ENCODE measurements at regions not wholly inside any gene's neighbourhood (a gene's known extent, or its start where the extent isn't known, plus 50 kb on each side); places are given as distances from the start of the nearest gene placed in this dataset.
"Not testable (repeated sequence)": the region's sequence is repeated elsewhere in the genome, so short reads cannot be mapped to it uniquely, and the experiment has no call there.

- no peaks in the 10 kb centered on the region for H3K36me3 Mint-ChIP-seq (ENCODE audit: low read depth)
- no peak for DNase-seq (ENCODE audit: low spot score)
- H3K27ac Mint-ChIP-seq = no peak overlapping the region
- no peaks in the 10 kb centered on the region for H3K9me3 Mint-ChIP-seq
- no peak overlapping the region for H3K4me3 Mint-ChIP-seq
- no peaks in the 10 kb centered on the region for H3K4me1 Mint-ChIP-seq (ENCODE audit: low read depth)
- H3K27me3 Mint-ChIP-seq (ENCODE audit: low read depth) = no peaks in the 10 kb centered on the region
Measured at GRCh38 chr12:30578426-30578825, 117.2 kb downstream of the IPO8 start.

- no peak overlapping the region for H3K4me3 Mint-ChIP-seq
- no peaks in the 10 kb centered on the region for H3K9me3 Mint-ChIP-seq
- H3K4me1 Mint-ChIP-seq (ENCODE audit: low read depth) = no peaks in the 10 kb centered on the region
- H3K36me3 Mint-ChIP-seq (ENCODE audit: low read depth) = no peaks in the 10 kb centered on the region
- H3K27me3 Mint-ChIP-seq (ENCODE audit: low read depth) = no peaks in the 10 kb centered on the region
- no peak overlapping the region for H3K27ac Mint-ChIP-seq
- DNase-seq (ENCODE audit: low spot score) = no peak
Measured at GRCh38 chr12:30573145-30573544, 122.5 kb downstream of the IPO8 start.

GRCh38 chr12:30570211-30570890 lies 125.3 kb downstream of the IPO8 start:
- no peaks in the 10 kb centered on the region for H3K4me1 Mint-ChIP-seq (ENCODE audit: low read depth)

GRCh38 chr12:30569426-30569825 lies 126.2 kb downstream of the IPO8 start:
- Mint-ChIP-seq H3K36me3 (ENCODE audit: low read depth) (no peaks in the 10 kb centered on the region), H3K9me3 (no peaks in the 10 kb centered on the region), H3K4me3 (no peak overlapping the region), H3K27ac (no peak overlapping the region), H3K27me3 (ENCODE audit: low read depth) (no peaks in the 10 kb centered on the region), H3K4me1 (ENCODE audit: low read depth) (no peaks in the 10 kb centered on the region)
- DNase-seq (ENCODE audit: low spot score) = no peak

More at GRCh38 chr12:30570211-30570890, 125.3 kb downstream of the IPO8 start:
- no peaks in the 10 kb centered on the region for H3K9me3 Mint-ChIP-seq
- no peak overlapping the region for H3K27ac Mint-ChIP-seq
- DNase-seq (ENCODE audit: low spot score) = no peak
- H3K36me3 Mint-ChIP-seq (ENCODE audit: low read depth) = no peaks in the 10 kb centered on the region
- no peak overlapping the region for H3K4me3 Mint-ChIP-seq
- no peaks in the 10 kb centered on the region for H3K27me3 Mint-ChIP-seq (ENCODE audit: low read depth)

GRCh38 chr12:30568453-30568852 lies 127.2 kb downstream of the IPO8 start:
- H3K4me1 Mint-ChIP-seq (ENCODE audit: low read depth) = no peaks in the 10 kb centered on the region

GRCh38 chr12:30567082-30567481 lies 128.6 kb downstream of the IPO8 start:
- Mint-ChIP-seq H3K4me3 (no peak overlapping the region), H3K27ac (no peak overlapping the region), H3K27me3 (ENCODE audit: low read depth) (no peaks in the 10 kb centered on the region), H3K36me3 (ENCODE audit: low read depth) (no peaks in the 10 kb centered on the region), H3K4me1 (ENCODE audit: low read depth) (no peaks in the 10 kb centered on the region), H3K9me3 (no peaks in the 10 kb centered on the region)
- DNase-seq (ENCODE audit: low spot score) = no peak

More at GRCh38 chr12:30568453-30568852, 127.2 kb downstream of the IPO8 start:
- no peak overlapping the region for H3K4me3 Mint-ChIP-seq
- H3K9me3 Mint-ChIP-seq = no peaks in the 10 kb centered on the region
- no peak overlapping the region for H3K27ac Mint-ChIP-seq
- no peak for DNase-seq (ENCODE audit: low spot score)
- no peaks in the 10 kb centered on the region for H3K27me3 Mint-ChIP-seq (ENCODE audit: low read depth)
- no peaks in the 10 kb centered on the region for H3K36me3 Mint-ChIP-seq (ENCODE audit: low read depth)

- no peak overlapping the region for H3K27ac Mint-ChIP-seq
- no peak overlapping the region for H3K4me3 Mint-ChIP-seq
- DNase-seq (ENCODE audit: low spot score) = no peak
- no peaks in the 10 kb centered on the region for H3K27me3 Mint-ChIP-seq (ENCODE audit: low read depth)
- peaks cover 3% of the 10 kb centered on the region for H3K9me3 Mint-ChIP-seq
- no peaks in the 10 kb centered on the region for H3K4me1 Mint-ChIP-seq (ENCODE audit: low read depth)
- H3K36me3 Mint-ChIP-seq (ENCODE audit: low read depth) = no peaks in the 10 kb centered on the region
Measured at GRCh38 chr12:30564394-30564793, 131.3 kb downstream of the IPO8 start.

GRCh38 chr12:30548203-30548602 lies 147.5 kb downstream of the IPO8 start:
- H3K27me3 Mint-ChIP-seq (ENCODE audit: low read depth) = no peaks in the 10 kb centered on the region
- H3K4me3 Mint-ChIP-seq = no peak overlapping the region
- H3K9me3 Mint-ChIP-seq = no peaks in the 10 kb centered on the region
- H3K27ac Mint-ChIP-seq = no peak overlapping the region
- DNase-seq (ENCODE audit: low spot score) = no peak
- H3K36me3 Mint-ChIP-seq (ENCODE audit: low read depth) = no peaks in the 10 kb centered on the region
- no peaks in the 10 kb centered on the region for H3K4me1 Mint-ChIP-seq (ENCODE audit: low read depth)

GRCh38 chr12:30546121-30546520 lies 149.5 kb downstream of the IPO8 start:
- Mint-ChIP-seq H3K27me3 (ENCODE audit: low read depth) (no peaks in the 10 kb centered on the region), H3K9me3 (no peaks in the 10 kb centered on the region), H3K4me3 (no peak overlapping the region), H3K4me1 (ENCODE audit: low read depth) (no peaks in the 10 kb centered on the region), H3K27ac (no peak overlapping the region), H3K36me3 (ENCODE audit: low read depth) (no peaks in the 10 kb centered on the region)
- DNase-seq (ENCODE audit: low spot score) = no peak

- not testable (repeated sequence) for DNase-seq (ENCODE audit: low spot score); H3K4me3 Mint-ChIP-seq; H3K9me3 Mint-ChIP-seq
Measured at GRCh38 chr12:30544704-30545103, 151.0 kb downstream of the IPO8 start.

GRCh38 chr12:30537228-30537627 lies 158.4 kb downstream of the IPO8 start:
- no peaks in the 10 kb centered on the region for H3K9me3 Mint-ChIP-seq
- no peaks in the 10 kb centered on the region for H3K27me3 Mint-ChIP-seq (ENCODE audit: low read depth)
- DNase-seq (ENCODE audit: low spot score) = no peak
- no peaks in the 10 kb centered on the region for H3K36me3 Mint-ChIP-seq (ENCODE audit: low read depth)
- H3K27ac Mint-ChIP-seq = no peak overlapping the region
- H3K4me1 Mint-ChIP-seq (ENCODE audit: low read depth) = no peaks in the 10 kb centered on the region
- no peak overlapping the region for H3K4me3 Mint-ChIP-seq

More at GRCh38 chr12:30544704-30545103, 151.0 kb downstream of the IPO8 start:
- not testable (repeated sequence) for H3K36me3 Mint-ChIP-seq (ENCODE audit: low read depth); H3K27ac Mint-ChIP-seq; H3K4me1 Mint-ChIP-seq (ENCODE audit: low read depth); H3K27me3 Mint-ChIP-seq (ENCODE audit: low read depth)

GRCh38 chr12:30533558-30534265 lies 162.0 kb downstream of the IPO8 start:
- H3K27ac Mint-ChIP-seq = no peak overlapping the region

GRCh38 chr12:30531731-30532678 lies 163.7 kb downstream of the IPO8 start:
- H3K27me3 Mint-ChIP-seq (ENCODE audit: low read depth) = no peaks in the 10 kb centered on the region
- no peaks in the 10 kb centered on the region for H3K36me3 Mint-ChIP-seq (ENCODE audit: low read depth)
- DNase-seq (ENCODE audit: low spot score) = no peak
- H3K27ac Mint-ChIP-seq = no peak overlapping the region
- H3K9me3 Mint-ChIP-seq = no peaks in the 10 kb centered on the region
- H3K4me3 Mint-ChIP-seq = no peak overlapping the region
- no peaks in the 10 kb centered on the region for H3K4me1 Mint-ChIP-seq (ENCODE audit: low read depth)

More at GRCh38 chr12:30533558-30534265, 162.0 kb downstream of the IPO8 start:
- Mint-ChIP-seq H3K27me3 (ENCODE audit: low read depth) (no peaks in the 10 kb centered on the region), H3K36me3 (ENCODE audit: low read depth) (no peaks in the 10 kb centered on the region), H3K4me1 (ENCODE audit: low read depth) (no peaks in the 10 kb centered on the region), H3K9me3 (no peaks in the 10 kb centered on the region), H3K4me3 (no peak overlapping the region)
- no peak for DNase-seq (ENCODE audit: low spot score)

Measured in T-helper 2 cell treated with Interferon-gamma antibody and Interleukin-4, amounts not matched to agents 5 μg/mL and 100 μg/mL, for 36 hours (primary cell).